Right lobe of liver (tissue), 4 donors: ENCODE measurements at regions not wholly inside any gene's neighbourhood (a gene's known extent, or its start where the extent isn't known, plus 50 kb on each side); places are given as distances from the start of the nearest gene placed in this dataset.

Source experiments
- CTCF ChIP-seq, 4 donors: fragments of 200-600 bp in 3 of 4; fragments of 450-650 bp in 1 of 4; IDR thresholded peaks; one replicate each; pipeline versions ENCODE4 v1.5.1 to v1.8.0; 2016 to 2022; ENCODE audit warnings: antibody characterized with exemption in 4 of 4, mild to moderate bottlenecking in 2 of 4
- POLR2A ChIP-seq: fragments of 450-650 bp; IDR thresholded peaks from one replicate; pipeline ENCODE4 v1.6.1; 2017; ENCODE audit warnings: antibody characterized with exemption, mild to moderate bottlenecking
- donor health status: DM: no; HTN: no; CAD: no.
- donor health status: DM: no; HTN: no; CAD: no.
- donor health status: DM: no; HTN: yes; CAD: no.

GRCh38 chr2:139424101-139424500 lies 643.9 kb upstream of the NXPH2 start:
- TF ChIP-seq CTCF (IDR thresholded peaks at IDR 0.05): no peak
- no peak for TF ChIP-seq POLR2A
